Mucosa of rectum (tissue), 2 donors: ENCODE measurements at regions not wholly inside any gene's neighbourhood (a gene's known extent, or its start where the extent isn't known, plus 50 kb on each side); places are given as distances from the start of the nearest gene placed in this dataset.

Source experiments
- H3K27ac ChIP-seq, 2 donors: one replicate each; pipeline ENCODE4 v1.7.0; 2013; ENCODE audit warnings: inconsistent platforms in 2 of 2, low read depth in 2 of 2, low read length in 2 of 2
- H3K27me3 ChIP-seq, 2 donors: one replicate each; pipeline ENCODE4 v1.7.0; 2013; ENCODE audit warnings: low read length in 2 of 2; ENCODE audit not compliant: control insufficient read depth in 2 of 2, insufficient read depth in 2 of 2
- H3K36me3 ChIP-seq, 2 donors: one replicate each; pipeline ENCODE4 v1.7.0; 2013; ENCODE audit warnings: low read length in 2 of 2; ENCODE audit not compliant: control insufficient read depth in 2 of 2, insufficient read depth in 2 of 2
- H3K4me1 ChIP-seq, 2 donors: one replicate each; pipeline ENCODE4 v1.7.0; 2013; ENCODE audit warnings: low read length in 2 of 2, mild to moderate bottlenecking in 1 of 2; ENCODE audit not compliant: control insufficient read depth in 2 of 2, insufficient read depth in 2 of 2
- H3K4me3 ChIP-seq, 2 donors: one replicate each; pipeline ENCODE4 v1.7.0; 2013; ENCODE audit warnings: low read length in 2 of 2
- H3K9ac ChIP-seq, 2 donors: one replicate each; pipeline ENCODE4 v1.7.0; 2013; ENCODE audit warnings: low read length in 2 of 2, low read depth in 1 of 2, mild to moderate bottlenecking in 1 of 2
- H3K9me3 ChIP-seq, 2 donors: one replicate each; pipeline ENCODE4 v1.7.0; 2013; ENCODE audit warnings: low read length in 2 of 2; ENCODE audit not compliant: control insufficient read depth in 2 of 2
- donor health status: healthy.
- donor health status: Normal muscosa, but diverticular disease.

DNA sequence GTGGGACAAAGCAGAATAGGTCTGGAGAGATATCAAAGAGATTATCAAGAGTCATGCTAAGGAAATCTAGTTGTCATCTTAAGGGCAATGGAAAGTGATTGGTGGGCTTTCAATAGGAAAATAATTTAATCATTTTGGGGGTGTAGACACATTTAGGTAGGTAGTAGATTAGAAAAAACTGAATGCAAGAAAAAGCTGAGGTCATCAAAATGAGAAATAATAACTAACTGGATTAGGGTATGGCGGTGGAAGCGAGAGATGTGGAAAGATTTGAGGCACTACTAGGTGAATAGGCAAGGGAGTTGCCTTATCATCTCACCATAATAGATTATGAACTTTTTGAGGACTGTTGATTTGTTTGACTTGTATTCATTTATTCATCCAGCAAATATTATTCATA is 393.2 kb upstream of the ZNF608 start:
- Histone ChIP-seq H3K9me3 (no peaks in the 10 kb centered on the region), H3K4me1 (no peaks in the 10 kb centered on the region), H3K27ac (no peak overlapping the region), H3K4me3 (no peak overlapping the region), H3K27me3 (no peaks in the 10 kb centered on the region), H3K9ac (no peak overlapping the region), H3K36me3 (no peaks in the 10 kb centered on the region)

GRCh38 chr5:125140220-125140619 is 393.8 kb upstream of the ZNF608 start:
- no peak overlapping the region for H3K4me3 ChIP-seq
- no peak overlapping the region for H3K9ac ChIP-seq
- H3K4me1 ChIP-seq: no peaks in the 10 kb centered on the region
- H3K27me3 ChIP-seq: no peaks in the 10 kb centered on the region
- H3K27ac ChIP-seq: no peak overlapping the region
- no peaks in the 10 kb centered on the region for H3K36me3 ChIP-seq
- H3K9me3 ChIP-seq: no peaks in the 10 kb centered on the region

DNA sequence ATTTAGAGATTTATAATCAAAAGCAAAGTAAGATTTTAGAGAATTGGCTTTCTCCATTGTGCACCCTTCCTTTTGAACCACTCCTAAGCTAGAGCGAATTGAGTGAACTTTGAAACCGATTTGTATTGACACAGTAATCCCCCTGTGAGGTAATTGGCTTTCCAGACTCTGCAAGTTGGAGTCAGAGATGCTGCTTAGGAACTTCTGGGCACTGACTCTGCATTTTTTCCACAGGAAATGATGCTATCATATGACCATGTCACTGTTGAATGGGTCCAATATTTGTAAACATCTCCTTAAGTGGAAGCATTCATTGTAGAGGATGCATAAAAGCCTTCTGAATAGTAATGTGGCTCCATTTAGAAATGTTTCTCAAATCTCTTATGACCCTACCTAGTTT is 394.4 kb upstream of the ZNF608 start:
- H3K9me3 ChIP-seq: no peaks in the 10 kb centered on the region
- H3K4me1 ChIP-seq: no peaks in the 10 kb centered on the region
- H3K27me3 ChIP-seq: no peaks in the 10 kb centered on the region

GRCh38 chr5:125142458-125142857 is 396.0 kb upstream of the ZNF608 start:
- no peak overlapping the region for H3K9ac ChIP-seq
- H3K9me3 ChIP-seq: no peaks in the 10 kb centered on the region
- no peak overlapping the region for H3K27ac ChIP-seq
- no peak overlapping the region for H3K4me3 ChIP-seq
- H3K27me3 ChIP-seq: no peaks in the 10 kb centered on the region
- H3K4me1 ChIP-seq: no peaks in the 10 kb centered on the region
- no peaks in the 10 kb centered on the region for H3K36me3 ChIP-seq

More for the DNA sequence above, 394.4 kb upstream of the ZNF608 start:
- Histone ChIP-seq H3K27ac (no peak overlapping the region), H3K9ac (no peak overlapping the region), H3K36me3 (no peaks in the 10 kb centered on the region), H3K4me3 (no peak overlapping the region)

- H3K27ac ChIP-seq: no peak overlapping the region
- no peaks in the 10 kb centered on the region for H3K9me3 ChIP-seq
- H3K36me3 ChIP-seq: no peaks in the 10 kb centered on the region
- no peak overlapping the region for H3K4me3 ChIP-seq
- no peaks in the 10 kb centered on the region for H3K4me1 ChIP-seq
- H3K9ac ChIP-seq: no peak overlapping the region
- H3K27me3 ChIP-seq: no peaks in the 10 kb centered on the region
Measured at GRCh38 chr5:125143011-125143410, 396.6 kb upstream of the ZNF608 start.

GRCh38 chr5:125148076-125148475 is 401.6 kb upstream of the ZNF608 start:
- no peaks in the 10 kb centered on the region for H3K9me3 ChIP-seq
- no peak overlapping the region for H3K9ac ChIP-seq
- H3K27ac ChIP-seq: no peak overlapping the region
- H3K36me3 ChIP-seq: no peaks in the 10 kb centered on the region
- no peaks in the 10 kb centered on the region for H3K4me1 ChIP-seq
- H3K27me3 ChIP-seq: no peaks in the 10 kb centered on the region
- no peak overlapping the region for H3K4me3 ChIP-seq

DNA sequence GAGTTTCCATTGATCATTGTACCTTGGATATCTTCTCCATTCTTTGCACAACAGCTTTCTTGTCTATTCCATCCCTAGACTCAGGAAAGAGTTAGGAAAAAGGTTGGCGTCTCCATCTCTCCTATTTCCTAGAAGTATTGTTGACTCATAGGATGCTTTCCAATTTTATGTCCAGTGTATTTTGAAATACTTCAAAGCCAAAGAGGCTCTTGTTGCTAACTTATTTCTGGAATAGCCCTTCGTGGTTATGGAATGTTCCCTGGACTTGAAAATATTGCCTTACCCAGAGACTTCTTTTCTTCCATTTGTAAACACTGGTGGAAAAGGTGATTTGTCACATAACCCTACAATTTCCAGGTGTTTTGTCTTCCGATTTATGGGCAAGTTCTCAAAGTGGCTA is 402.3 kb upstream of the ZNF608 start:
- Histone ChIP-seq H3K27me3 (no peaks in the 10 kb centered on the region), H3K36me3 (no peaks in the 10 kb centered on the region), H3K9ac (no peak overlapping the region), H3K4me3 (no peak overlapping the region), H3K27ac (no peak overlapping the region), H3K4me1 (no peaks in the 10 kb centered on the region), H3K9me3 (no peaks in the 10 kb centered on the region)

DNA sequence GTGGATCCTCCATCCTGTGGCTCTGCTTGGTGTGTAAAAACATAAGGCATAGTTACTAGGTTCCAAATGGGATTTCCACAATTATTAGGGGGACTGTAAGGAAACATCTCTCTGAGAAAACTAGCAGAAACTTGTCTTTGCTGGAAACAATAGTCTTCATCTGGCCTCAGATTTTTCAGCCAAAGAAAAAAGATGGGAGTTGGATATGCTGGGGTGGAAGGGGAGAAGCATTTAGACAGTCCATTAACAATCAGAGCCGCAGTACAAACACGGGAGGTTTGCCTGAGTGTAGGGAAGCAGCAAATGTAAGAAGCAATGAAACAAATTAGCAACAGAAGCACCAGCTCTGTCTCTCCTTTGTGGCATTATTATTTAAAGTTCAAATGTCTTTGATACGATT is 402.7 kb upstream of the ZNF608 start:
- no peaks in the 10 kb centered on the region for H3K4me1 ChIP-seq
- H3K27me3 ChIP-seq: no peaks in the 10 kb centered on the region
- no peak overlapping the region for H3K27ac ChIP-seq
- no peaks in the 10 kb centered on the region for H3K9me3 ChIP-seq
- no peak overlapping the region for H3K4me3 ChIP-seq
- no peaks in the 10 kb centered on the region for H3K36me3 ChIP-seq
- H3K9ac ChIP-seq: no peak overlapping the region

- Histone ChIP-seq H3K4me1 (no peaks in the 10 kb centered on the region), H3K9ac (no peak overlapping the region), H3K4me3 (no peak overlapping the region)
Measured at GRCh38 chr5:125149527-125149926, 403.1 kb upstream of the ZNF608 start.

DNA sequence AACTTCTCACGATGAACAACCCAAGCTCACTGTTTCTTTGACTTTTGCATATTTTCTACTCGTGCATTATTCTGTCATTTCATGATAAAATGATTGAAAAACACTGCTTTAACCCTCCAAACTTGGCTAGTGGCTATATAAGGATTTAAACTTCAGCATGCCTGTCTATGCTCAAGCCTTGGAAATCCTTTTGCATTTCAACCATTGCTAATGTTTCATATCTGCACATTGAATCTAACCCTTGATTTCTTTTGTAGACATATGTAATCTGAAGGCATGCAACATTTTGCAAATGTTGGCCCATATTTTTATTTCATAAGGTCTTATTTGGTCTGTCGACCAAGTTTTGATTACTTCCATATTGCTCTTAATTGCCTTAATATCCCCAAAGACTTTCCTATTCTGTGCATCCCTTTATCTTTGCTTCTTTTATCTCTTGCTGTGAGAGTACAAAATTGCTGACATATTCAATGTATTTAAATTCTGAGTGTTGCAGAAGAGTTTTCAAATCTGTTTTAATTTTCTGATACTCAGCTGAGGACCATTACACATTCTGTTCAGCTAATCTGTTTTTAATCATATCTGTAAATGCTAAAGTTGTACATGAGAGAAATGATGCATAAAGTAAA is 403.7 kb upstream of the ZNF608 start:
- no peaks in the 10 kb centered on the region for H3K36me3 ChIP-seq
- no peaks in the 10 kb centered on the region for H3K27me3 ChIP-seq
- no peaks in the 10 kb centered on the region for H3K9me3 ChIP-seq
- no peak overlapping the region for H3K9ac ChIP-seq
- H3K4me1 ChIP-seq: no peaks in the 10 kb centered on the region
- H3K27ac ChIP-seq: no peak overlapping the region
- no peak overlapping the region for H3K4me3 ChIP-seq

More at GRCh38 chr5:125149527-125149926, 403.1 kb upstream of the ZNF608 start:
- no peaks in the 10 kb centered on the region for H3K9me3 ChIP-seq
- no peaks in the 10 kb centered on the region for H3K27me3 ChIP-seq
- H3K27ac ChIP-seq: no peak overlapping the region
- no peaks in the 10 kb centered on the region for H3K36me3 ChIP-seq
